ENCODE measurements at regions not wholly inside any gene's neighbourhood (a gene's known extent, or its start where the extent isn't known, plus 50 kb on each side); places are given as distances from the start of the nearest gene placed in this dataset.

GRCh38 chr10:92753865-92754264, 64.1 kb downstream of the HHEX start:
- no peak for TF ChIP-seq POLR2AphosphoS5 (IDR thresholded peaks at IDR 0.05)
- TF ChIP-seq EP300 (IDR thresholded peaks at IDR 0.05), result no peak
- no peak for TF ChIP-seq POLR2A (IDR thresholded peaks at IDR 0.05)
- no peak for TF ChIP-seq CTCF (IDR thresholded peaks at IDR 0.05)
